PC-9 (cell line): ENCODE measurements at regions not wholly inside any gene's neighbourhood (a gene's known extent, or its start where the extent isn't known, plus 50 kb on each side); places are given as distances from the start of the nearest gene placed in this dataset.

ENCODE experiments used
- EZH2 ChIP-seq: fragments of 200-600 bp; sonication (generic); IDR thresholded peaks from 2 replicates; pipeline ENCODE4 v1.8.0; 2017; ENCODE audit warnings: antibody characterized with exemption, low read depth
- TF ChIP-seq, protein P1 (sequence below): fragments of 200-600 bp; sonication (generic); conservative IDR thresholded peaks from 2 replicates; pipeline ENCODE4 v1.6.1; 2017; ENCODE audit warnings: mixed run types, antibody characterized with exemption, mild to moderate bottlenecking, moderate library complexity

DNA sequence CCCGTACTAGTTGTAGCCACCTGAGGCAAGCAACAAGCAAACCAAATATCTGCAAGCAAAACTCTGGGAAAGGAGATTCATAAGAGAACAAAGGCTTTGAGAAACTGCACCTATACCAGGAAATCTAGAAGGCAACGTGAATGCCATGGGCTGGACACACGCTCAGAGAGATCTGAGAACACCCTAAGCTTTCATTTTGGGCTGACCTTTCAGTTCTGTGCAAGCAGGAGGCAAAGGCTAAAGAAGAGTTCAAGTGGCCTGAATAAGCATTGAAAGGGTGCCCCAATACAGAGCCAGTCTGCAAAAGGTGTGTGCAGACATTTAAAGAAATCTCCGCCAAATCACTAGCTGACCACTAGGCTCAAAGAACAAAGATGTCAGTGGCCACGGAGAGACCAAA, 461.6 kb downstream of the PYDC2 start:
- TF ChIP-seq, protein P1, sequence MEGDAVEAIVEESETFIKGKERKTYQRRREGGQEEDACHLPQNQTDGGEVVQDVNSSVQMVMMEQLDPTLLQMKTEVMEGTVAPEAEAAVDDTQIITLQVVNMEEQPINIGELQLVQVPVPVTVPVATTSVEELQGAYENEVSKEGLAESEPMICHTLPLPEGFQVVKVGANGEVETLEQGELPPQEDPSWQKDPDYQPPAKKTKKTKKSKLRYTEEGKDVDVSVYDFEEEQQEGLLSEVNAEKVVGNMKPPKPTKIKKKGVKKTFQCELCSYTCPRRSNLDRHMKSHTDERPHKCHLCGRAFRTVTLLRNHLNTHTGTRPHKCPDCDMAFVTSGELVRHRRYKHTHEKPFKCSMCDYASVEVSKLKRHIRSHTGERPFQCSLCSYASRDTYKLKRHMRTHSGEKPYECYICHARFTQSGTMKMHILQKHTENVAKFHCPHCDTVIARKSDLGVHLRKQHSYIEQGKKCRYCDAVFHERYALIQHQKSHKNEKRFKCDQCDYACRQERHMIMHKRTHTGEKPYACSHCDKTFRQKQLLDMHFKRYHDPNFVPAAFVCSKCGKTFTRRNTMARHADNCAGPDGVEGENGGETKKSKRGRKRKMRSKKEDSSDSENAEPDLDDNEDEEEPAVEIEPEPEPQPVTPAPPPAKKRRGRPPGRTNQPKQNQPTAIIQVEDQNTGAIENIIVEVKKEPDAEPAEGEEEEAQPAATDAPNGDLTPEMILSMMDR: no peak
- no peak for TF ChIP-seq EZH2
